Kidney (tissue), 13 donors: ENCODE measurements at regions not wholly inside any gene's neighbourhood (a gene's known extent, or its start where the extent isn't known, plus 50 kb on each side); places are given as distances from the start of the nearest gene placed in this dataset.

Experiments
- DNase-seq, 5 donors: peaks; one replicate each; pipeline ENCODE4 v3.0.0-alpha.2; 2013 to 2020
- FAIRE-seq: peaks from 2 replicates; lab custom pipeline; 2012; peaks lifted over from hg19 to GRCh38; lab: Jason Lieb, UNC
- H3K27ac ChIP-seq, 2 donors: one replicate each; pipeline ENCODE4 v1.7.0; 2013; ENCODE audit warnings: low read depth in 2 of 2, low read length in 2 of 2, inconsistent platforms in 1 of 2
- H3K27me3 ChIP-seq: one replicate; pipeline ENCODE4 v1.7.1; 2013; ENCODE audit warnings: low read length, inconsistent platforms; ENCODE audit not compliant: control insufficient read depth, insufficient read depth
- H3K36me3 ChIP-seq, 3 donors: one replicate each; pipeline versions ENCODE4 v1.7.0 to v1.7.1; 2013; ENCODE audit warnings: low read length in 3 of 3, control low read depth in 1 of 3, inconsistent platforms in 1 of 3; ENCODE audit not compliant: insufficient read depth in 3 of 3, control insufficient read depth in 2 of 3
- H3K4me1 ChIP-seq, 3 donors: one replicate each; pipeline versions ENCODE4 v1.7.0 to v1.7.1; 2013; ENCODE audit warnings: low read length in 3 of 3, inconsistent platforms in 1 of 3, low read depth in 1 of 3; ENCODE audit not compliant: control insufficient read depth in 2 of 3, insufficient read depth in 2 of 3
- H3K4me3 ChIP-seq, 3 donors: one replicate each; pipeline versions ENCODE4 v1.7.0 to v1.8.1; 2013; ENCODE audit warnings: low read length in 3 of 3, control low read depth in 1 of 3, inconsistent platforms in 1 of 3
- H3K9ac ChIP-seq, 3 donors: one replicate each; pipeline versions ENCODE4 v1.7.0 to v1.7.1; 2013; ENCODE audit warnings: low read length in 3 of 3, control low read depth in 1 of 3, inconsistent platforms in 1 of 3
- H3K9me3 ChIP-seq, 3 donors: one replicate each; pipeline versions ENCODE4 v1.7.0 to v1.7.1; 2013; ENCODE audit warnings: low read length in 3 of 3, control low read depth in 1 of 3, inconsistent platforms in 1 of 3; ENCODE audit not compliant: control insufficient read depth in 2 of 3, insufficient read depth in 1 of 3
- intact Hi-C: fragments of 100-400 bp; cut with DNase I; formaldehyde crosslinking; loops from one replicate; pipeline ENCODE4 v1.11.1; 2022
- TF ChIP-seq, protein P1 (sequence below): IDR thresholded peaks from 3 replicates; pipeline ENCODE4 v1.5.1; 2012; ENCODE audit warnings: mild to moderate bottlenecking, moderate library complexity, borderline replicate concordance; ENCODE audit not compliant: insufficient read depth; ENCODE audit errors: extremely low read depth
- donor health status: control.
- donor health status: control.
- donor health status: control.
- donor health status: control.
- donor health status: control.
- donor health status: DM: yes; HTN: yes; CAD: no.
- donor health status: Normal renal cell carcinoma (clear cell type).

DNA sequence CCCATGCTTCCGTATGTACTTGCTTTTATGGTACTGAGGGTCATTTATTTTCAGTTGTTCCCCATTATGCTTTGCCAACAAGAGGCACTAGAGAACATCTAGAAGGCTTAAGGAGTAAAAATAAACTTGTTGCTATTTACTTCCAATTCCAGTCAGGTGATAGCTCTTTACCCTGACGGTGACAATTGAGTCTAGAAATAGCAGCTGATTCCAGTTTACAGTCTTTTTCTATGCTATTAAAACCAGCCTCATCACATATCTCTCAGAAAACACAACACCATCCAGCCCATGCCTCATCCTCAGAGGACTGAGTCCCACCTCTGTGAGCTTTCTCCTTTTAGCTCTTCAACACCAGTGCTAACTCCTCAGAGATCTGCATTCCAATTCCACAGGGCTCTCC is 327.0 kb downstream of the GPD2 start:
- no peaks in the 10 kb centered on the region for H3K4me1 ChIP-seq
- no peak overlapping the region for H3K4me3 ChIP-seq
- H3K36me3 ChIP-seq = no peaks in the 10 kb centered on the region
- H3K27me3 ChIP-seq = no peaks in the 10 kb centered on the region
- no peak for FAIRE-seq
- no peak overlapping the region for H3K27ac ChIP-seq
- no peak overlapping the region for H3K9ac ChIP-seq
- intact Hi-C loops = no loop called here
- DNase-seq = no peak
- TF ChIP-seq, protein P1, sequence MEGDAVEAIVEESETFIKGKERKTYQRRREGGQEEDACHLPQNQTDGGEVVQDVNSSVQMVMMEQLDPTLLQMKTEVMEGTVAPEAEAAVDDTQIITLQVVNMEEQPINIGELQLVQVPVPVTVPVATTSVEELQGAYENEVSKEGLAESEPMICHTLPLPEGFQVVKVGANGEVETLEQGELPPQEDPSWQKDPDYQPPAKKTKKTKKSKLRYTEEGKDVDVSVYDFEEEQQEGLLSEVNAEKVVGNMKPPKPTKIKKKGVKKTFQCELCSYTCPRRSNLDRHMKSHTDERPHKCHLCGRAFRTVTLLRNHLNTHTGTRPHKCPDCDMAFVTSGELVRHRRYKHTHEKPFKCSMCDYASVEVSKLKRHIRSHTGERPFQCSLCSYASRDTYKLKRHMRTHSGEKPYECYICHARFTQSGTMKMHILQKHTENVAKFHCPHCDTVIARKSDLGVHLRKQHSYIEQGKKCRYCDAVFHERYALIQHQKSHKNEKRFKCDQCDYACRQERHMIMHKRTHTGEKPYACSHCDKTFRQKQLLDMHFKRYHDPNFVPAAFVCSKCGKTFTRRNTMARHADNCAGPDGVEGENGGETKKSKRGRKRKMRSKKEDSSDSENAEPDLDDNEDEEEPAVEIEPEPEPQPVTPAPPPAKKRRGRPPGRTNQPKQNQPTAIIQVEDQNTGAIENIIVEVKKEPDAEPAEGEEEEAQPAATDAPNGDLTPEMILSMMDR = no peak
- no peaks in the 10 kb centered on the region for H3K9me3 ChIP-seq

DNA sequence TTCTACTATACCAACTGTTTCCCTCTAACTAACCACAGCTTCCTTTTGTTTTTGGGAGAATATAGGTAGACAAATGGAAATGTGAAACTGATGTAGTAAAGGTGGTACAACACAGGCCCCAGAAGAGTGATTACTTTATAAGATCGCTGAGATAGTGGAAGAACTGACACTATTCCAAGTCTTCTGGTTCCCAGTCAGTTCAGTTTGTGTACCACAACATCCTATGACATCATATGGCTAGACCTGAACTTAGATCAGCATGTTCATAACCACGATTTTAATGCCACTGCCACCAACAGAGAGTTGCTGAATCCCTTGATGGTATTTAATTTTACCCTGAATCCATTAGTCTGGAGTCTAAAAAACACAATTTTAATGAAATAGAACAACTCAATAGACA is 328.9 kb downstream of the GPD2 start:
- Histone ChIP-seq H3K4me1 (no peaks in the 10 kb centered on the region), H3K36me3 (no peaks in the 10 kb centered on the region), H3K9ac (no peak overlapping the region), H3K27ac (no peak overlapping the region), H3K4me3 (no peak overlapping the region), H3K27me3 (no peaks in the 10 kb centered on the region), H3K9me3 (no peaks in the 10 kb centered on the region)
- no peak for DNase-seq
- FAIRE-seq = no peak
- TF ChIP-seq, protein P1 = no peak
- intact Hi-C loops = no loop called here

- no peaks in the 10 kb centered on the region for H3K9me3 ChIP-seq
- H3K27ac ChIP-seq = no peak overlapping the region
- TF ChIP-seq, protein P1 = no peak
- no peak overlapping the region for H3K4me3 ChIP-seq
- no peaks in the 10 kb centered on the region for H3K36me3 ChIP-seq
- no peak overlapping the region for H3K9ac ChIP-seq
- H3K27me3 ChIP-seq = no peaks in the 10 kb centered on the region
- DNase-seq (no peak), FAIRE-seq (no peak)
- intact Hi-C loops = no loop called here
- H3K4me1 ChIP-seq = no peaks in the 10 kb centered on the region
Observed at GRCh38 chr2:156765450-156765849, 329.3 kb downstream of the GPD2 start.

GRCh38 chr2:156769802-156770201 is 333.6 kb downstream of the GPD2 start:
- intact Hi-C loops = no loop called here
- TF ChIP-seq, protein P1 = no peak
- H3K36me3 ChIP-seq = no peaks in the 10 kb centered on the region

More at GRCh38 chr2:156769802-156770201, 333.6 kb downstream of the GPD2 start:
- Histone ChIP-seq H3K9me3 (no peaks in the 10 kb centered on the region), H3K4me3 (no peak overlapping the region), H3K27ac (no peak overlapping the region), H3K9ac (no peak overlapping the region), H3K4me1 (no peaks in the 10 kb centered on the region), H3K27me3 (no peaks in the 10 kb centered on the region)
- no peak for FAIRE-seq
- no peak for DNase-seq
